Limb (tissue), 2 donors: ENCODE measurements at regions not wholly inside any gene's neighbourhood (a gene's known extent, or its start where the extent isn't known, plus 50 kb on each side); places are given as distances from the start of the nearest gene placed in this dataset.

ENCODE experiments used
- DNase-seq, 2 donors: peaks; one replicate each; pipeline ENCODE4 v3.0.0-alpha.2; 2016; ENCODE audit errors: extremely low spot score in 2 of 2

DNA sequence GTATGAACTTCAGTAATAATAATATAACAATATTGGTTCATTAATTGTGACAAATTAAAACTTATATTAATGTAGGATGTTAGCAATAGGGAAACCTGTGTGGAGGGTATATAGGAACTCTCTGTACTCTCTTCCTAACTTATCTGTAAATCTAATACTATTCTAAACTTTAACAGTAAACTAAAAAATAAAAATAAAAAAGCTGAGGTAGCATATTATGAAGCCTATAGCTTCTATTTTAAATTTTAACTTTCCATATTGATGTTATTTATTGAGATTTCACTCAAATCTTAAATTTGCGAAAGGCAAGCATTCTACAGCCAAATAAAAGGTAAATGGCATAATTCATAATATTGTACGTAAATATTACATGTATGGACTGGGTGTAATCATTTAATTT is 326.4 kb downstream of the MEI4 start:
- no peak for DNase-seq

DNA sequence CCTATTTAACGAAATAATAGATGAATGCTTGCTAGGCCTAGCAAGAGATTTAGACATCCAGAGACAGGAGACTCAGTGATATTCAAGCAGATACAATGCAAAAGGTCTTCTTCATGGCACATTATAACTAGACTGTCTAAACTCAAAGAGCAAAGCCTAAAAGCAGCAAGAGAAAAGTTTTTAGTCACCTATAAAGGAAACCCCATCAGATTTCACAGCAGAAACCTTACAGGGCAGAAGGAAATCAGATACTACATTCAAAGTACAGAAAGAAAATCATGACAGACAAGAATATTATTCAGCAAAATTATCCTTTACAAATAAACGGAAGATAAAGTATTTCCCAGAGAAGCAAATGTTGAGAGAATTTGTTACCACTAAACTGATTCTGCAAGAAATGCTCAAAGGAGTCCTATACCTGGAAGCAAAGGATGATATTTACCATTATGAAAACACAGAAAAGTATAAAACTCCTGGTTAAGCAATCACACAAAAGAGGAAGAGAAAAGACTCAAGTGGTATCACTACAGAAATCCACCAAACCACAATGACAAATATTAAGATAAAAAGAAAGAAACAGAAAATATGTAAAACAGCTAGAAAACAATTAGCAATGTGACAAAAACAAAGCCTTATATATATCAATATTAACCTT is 333.7 kb downstream of the MEI4 start:
- DNase-seq: no peak

DNA sequence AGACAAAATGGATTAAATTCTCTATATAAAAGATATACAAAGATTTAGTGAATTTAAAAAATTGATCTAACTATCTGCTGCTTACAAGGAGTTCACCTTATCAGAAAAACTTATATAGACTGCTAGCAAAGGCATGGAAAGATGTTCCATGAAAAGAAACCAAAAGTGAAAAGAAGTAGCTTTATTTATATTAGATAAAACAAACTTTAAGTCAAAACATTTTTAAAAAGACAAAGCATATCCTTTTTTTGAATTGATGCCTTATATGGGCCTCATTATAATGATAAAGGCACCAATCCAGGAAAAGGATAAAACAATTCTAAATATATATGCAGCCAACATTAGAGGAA is 334.2 kb downstream of the MEI4 start:
- DNase-seq: no peak

DNA sequence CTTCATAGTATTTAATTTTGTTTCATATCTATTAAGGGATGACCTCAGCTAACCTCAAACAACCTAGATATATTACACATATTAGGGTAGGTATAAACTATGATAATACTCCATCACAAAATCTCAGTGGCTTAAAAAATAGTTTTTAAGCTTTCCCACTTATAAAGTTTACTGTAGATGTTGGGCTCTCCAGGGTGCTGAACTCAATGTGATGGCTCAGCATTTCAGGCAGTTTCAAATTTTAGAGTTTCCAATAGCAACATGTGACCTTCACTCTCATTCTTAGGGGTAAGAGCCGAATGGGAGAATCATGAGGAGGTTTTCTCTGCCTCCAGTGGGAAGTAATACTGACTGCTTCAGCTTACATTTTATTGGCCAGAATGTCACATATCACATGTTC is 357.3 kb downstream of the MEI4 start:
- no peak for DNase-seq

DNA sequence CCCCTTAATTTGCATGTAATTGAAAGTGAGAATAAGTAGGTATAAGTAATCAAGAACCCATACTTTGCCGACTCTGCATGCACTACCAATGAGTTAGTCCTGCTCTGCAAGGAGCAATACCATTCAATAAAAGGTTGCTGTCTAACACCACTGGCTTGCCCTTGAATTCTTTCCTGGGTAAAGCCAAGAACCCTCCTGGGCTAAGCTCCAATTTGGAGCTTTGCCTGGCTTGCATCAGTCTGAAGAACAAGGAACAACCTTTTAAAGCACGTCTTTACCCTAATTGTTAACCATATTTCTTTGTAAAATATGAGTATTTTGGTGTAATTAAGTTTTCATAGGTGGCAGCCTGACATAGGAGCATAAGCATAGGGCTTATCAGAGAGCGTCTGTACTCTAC is 367.7 kb downstream of the MEI4 start:
- no peak for DNase-seq

DNA sequence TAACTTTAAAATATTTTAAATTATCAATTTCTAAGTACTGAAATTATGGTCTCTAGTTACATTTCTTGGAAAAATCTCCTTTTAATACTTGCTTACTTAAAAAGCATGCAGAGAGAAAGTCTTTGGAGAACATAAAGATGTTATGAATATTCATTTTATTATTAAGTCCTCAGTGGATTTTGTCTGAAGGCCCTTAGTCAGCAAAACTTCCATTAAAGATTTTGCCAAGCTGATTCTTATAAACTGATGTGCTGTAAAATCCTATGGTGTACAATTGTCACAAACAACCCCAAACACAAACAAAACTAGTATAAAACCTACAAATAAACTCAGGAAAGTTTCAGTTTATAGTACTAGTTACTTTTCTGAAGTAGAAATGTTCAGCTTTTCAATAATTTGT is 372.7 kb downstream of the MEI4 start:
- DNase-seq: no peak

DNA sequence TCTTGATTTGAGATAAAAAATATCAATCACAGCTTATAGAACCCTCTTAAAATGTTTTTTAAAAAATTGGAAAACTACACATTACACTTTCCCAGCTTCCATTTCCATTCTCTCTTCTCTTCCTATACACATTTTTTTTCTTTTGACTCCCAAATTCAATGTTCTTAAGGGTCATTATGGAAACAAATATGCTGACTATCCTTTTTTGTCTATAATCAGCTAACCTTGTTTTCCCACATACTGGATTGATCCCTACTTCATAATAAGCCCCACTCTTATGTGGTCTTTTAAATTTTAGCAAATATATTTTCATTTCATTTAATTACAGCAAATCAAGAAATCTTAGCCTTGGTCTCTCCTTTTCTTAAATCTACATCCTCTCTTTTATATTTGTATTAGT is 378.4 kb downstream of the MEI4 start:
- no peak for DNase-seq

DNA sequence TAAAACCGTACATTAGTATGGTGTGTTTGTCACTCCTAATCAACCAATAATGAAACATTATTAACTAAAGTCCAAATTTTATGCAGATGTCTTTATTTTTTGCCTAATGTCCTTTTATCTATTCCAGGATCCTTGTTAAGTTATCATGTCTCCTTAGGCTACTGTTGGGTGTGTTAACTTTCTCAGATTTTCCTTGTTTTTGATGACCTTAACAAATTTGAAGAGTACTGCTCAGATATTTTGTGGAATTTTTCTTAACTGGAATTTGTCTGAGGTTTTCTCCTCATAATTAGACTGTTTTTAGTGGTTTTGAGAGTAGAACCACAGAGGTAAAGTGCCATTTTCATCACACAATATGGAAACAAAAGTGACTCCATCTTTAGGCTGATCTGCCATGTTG is 406.3 kb downstream of the MEI4 start:
- no peak for DNase-seq

DNA sequence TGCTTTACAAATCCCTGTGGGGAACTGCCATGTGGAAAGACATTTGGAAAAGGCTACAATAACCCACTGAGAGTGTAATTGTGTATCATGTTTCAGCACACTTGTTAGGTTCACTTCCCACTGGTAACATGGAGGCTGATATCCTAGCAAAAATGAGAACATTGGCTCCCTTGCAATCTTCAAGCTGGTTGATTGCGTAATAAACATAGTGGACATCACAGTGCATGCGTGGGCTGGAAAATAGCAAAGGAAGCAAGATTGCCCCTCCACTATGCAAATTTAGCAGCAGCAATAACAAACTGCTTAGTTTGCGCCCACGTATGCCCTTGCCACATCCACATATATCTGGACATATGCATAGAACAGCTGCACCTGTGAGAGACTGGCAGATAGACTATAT is 410.2 kb downstream of the MEI4 start:
- no peak for DNase-seq

DNA sequence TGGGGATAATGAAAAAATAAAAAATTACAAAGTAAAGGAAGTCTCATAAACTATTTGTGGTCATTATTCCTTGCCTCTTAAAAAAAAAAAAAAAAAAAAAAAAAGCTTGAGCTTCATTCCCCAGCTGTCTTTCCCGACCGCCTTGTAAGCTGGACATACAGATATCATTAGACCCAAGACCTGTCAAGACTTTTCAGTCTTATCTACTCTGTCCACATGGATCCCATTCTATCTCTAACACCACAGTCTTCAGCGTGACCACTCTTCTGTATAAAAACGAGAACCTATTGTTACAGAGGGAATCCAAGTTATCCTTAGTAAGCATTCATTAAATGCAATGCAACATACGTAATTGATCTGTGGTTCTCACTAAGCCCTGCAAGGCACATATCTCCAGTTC is 423.5 kb downstream of the MEI4 start:
- DNase-seq: no peak

DNA sequence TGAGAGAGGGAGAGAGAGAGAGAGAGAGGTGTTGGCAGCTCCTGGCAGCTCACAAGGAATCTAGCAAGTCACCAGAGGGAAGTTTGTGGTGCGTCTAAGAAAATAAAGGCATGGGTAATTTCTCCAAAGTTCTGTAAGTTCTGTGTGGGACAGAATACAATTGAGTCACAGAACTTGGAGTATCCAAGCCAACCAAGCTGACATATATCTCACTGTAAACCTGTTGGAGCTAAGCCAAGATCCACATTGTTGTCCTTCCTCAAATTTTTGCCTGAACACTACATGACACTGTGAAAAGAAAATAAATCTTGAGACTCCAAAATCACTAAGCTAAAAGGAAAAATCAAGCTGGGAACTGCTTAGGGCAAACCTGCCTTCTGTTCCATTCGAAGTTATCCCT is 436.7 kb downstream of the MEI4 start:
- DNase-seq: no peak

DNA sequence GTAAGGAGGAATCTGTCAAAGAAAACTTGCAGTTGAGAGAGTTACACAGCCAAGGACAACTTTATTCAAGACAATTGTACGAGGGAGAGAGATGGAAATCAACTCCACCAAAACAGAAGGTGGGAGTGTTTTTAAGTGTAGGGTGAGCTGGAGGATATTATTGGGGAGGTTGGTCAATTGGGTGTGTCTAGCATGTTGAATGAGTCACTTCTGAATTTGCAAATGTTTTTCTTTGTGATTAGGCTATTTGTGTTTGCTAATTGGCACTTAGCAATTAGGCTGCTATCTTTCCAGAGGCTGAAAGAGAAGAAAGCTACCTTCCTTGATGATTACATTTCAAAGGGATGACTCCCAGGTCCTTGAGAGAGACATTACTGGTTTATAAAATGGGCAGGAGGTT is 441.1 kb downstream of the MEI4 start:
- DNase-seq: no peak

DNA sequence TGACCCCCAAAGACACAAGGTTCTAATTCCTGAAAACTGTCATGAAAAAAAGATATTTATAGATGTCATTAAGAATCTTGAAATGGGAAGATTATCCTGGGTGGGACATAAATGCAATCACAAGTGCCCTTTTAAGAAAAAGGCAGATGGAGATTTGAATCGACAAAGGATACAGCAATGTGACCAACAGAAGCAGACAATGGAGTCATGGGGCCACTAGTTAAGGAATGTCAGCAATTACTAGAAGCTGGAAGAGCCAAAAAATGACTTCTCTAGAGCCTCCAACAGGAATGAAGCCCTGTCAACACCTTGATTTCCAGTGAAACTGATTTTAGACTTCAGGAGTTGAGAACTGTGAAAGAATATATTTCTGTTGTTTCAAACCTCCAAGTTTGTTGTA is 448.5 kb downstream of the MEI4 start:
- DNase-seq: no peak

DNA sequence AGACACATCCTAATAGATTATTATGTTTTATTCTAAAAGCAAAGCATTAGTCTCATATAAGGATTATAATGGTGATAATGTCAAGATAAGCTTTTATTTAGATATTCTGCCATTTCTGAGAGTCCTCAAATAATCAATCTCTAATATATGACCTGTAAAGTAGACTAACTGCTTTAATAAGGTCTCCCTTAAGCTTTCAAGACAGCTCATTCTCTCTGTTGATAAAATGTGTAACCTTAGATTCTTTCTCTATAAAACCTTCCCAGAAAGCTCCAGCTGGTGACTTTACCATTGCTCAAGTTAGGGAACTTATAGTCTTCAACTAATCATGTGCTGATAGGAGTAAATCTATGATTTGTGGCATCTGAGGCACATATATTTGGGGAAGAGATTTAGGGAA is 457.8 kb downstream of the MEI4 start:
- DNase-seq: no peak

DNA sequence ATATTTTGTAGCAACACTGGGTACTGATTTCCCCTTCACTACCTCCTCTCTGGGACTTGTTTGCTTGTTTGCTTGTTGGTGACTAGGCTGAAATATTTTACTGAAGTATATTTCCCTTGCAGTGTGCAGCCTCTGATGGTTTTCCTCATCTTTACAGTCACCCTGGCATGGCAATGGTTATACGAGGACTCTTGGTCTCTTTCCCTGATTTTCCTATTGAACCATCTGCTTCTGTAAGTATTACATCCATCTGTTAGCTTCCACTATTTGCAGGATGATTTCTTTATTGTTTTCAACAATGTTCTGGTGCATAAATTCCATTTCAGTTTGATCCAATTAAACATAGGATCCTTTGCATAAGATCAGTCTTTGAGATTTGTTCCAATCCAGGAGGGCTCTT is 465.1 kb downstream of the MEI4 start:
- no peak for DNase-seq

DNA sequence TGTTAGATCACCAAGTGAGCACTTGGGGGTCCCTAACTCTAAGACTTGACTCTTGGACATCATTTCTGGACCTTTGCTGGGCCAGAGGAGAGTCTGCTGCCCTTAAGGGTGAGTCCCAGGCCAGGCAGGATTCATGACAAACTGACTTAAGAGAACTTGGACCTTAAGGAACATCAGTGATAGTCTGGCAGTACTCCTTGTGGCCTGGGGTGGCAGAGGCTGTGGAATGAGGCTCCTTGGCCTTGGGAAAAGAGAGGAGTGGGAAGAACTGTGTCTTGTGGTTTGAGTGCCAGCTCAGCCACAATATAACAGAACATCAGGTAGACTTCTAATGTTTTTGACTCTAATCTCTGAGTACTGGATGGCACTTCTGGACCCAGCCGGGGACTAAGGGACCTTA is 478.7 kb downstream of the MEI4 start:
- no peak for DNase-seq

DNA sequence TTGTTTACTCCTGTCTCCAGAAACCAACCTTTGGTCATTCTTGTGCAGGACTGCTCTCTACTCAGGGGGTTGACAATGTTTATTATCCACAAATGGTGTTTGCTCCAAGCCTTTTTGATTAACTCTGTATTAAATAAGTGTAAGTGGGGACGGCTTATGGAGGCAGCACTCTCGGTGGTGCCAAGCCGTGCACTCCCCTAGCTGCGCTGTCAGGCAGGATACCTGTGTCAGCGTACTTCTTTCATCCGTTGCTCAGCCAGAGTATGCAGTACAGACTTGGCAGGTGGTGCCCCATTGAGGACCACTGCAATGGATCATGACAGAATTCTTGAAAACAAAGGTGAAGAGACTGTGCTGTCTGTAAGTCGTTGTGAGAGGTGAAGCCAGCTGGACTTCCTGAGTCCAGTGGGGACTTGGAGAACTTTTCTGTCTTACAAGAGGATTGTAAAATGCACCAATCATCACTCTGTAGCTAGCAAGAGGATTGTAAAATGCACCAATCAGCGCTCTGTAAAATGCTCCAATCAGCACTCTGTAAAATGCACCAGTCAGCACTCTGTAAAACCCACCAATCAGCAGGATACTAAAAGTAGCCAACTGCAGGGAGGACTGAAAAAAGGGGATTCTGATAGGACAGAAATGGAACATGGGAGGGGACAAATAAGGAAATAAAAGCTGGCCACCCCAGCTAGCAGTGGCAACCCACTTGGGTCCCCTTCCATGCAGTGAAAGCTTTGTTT is 480.0 kb downstream of the MEI4 start:
- DNase-seq: no peak

DNA sequence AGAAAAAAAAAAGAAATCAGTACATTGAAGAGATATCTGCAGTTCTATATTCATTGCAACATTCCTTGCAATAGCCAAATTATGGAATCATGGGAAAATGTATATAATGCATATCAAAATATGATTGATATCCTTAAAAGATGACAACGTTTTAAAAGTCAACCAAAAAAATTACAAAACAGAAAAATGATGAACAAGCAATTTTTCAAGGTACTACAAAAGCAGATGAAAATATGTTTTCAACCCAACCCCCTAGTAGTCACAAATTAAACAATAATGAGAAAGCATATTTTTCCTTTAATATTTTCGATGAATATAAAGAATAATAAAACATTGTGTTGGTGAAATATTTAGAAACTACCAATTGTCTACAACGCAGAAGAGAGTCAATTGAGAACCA is 497.6 kb downstream of the MEI4 start:
- DNase-seq: no peak

DNA sequence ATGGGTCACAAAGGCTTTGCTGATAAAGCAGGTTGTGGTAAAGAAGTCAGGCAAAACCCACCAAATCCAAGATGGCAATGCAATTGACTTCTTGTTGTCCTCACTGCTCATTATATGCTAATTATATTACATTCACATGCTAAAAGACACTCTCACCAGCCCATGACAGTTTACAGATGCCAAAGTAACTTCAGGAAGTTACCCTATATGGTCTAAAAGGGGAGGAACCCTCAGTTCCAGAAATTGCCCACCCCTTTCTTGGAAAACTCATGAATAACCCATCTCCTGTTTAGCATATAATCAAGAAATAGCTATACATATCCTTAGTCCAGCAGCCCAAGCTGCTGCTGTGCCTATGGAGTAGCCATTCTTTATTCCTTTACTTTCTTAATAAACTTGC is 501.1 kb downstream of the MEI4 start:
- no peak for DNase-seq

DNA sequence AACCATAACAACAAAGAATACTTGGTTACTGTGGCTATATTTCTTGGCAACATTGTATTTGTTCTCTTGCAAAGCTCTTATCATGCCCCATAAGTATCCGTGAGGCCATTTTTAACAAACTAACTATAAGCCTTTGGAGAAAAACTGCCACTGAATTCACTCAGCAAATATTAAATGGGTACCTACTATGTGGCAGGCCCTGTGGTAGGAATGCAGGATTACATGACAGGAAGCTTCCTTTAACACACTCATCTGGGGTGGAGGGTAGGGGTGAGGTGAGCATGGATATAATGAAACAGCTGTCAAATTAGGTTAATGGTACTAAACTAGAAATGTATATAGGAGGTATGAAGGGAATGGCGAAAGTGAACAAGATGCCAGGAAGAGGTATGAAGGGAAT is 504.8 kb downstream of the MEI4 start:
- no peak for DNase-seq

DNA sequence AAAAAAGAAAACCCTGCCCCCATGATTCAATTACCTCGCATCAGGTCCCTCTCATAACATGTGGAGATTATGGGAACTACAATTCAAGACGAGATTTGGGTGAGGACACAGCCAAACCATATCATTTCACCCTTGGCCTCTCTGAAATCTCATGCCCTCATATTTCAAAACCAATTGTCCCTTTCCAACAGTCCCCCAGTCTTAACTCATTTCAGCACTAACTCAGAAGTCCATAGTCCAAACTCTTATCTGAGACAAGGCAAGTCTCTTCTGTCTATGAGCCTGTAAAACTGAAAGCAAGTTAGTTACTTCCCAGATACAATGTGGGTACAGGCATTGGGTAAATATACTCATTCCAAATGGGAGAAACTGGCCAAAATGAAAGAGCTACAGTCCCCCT is 536.1 kb downstream of the MEI4 start:
- no peak for DNase-seq

DNA sequence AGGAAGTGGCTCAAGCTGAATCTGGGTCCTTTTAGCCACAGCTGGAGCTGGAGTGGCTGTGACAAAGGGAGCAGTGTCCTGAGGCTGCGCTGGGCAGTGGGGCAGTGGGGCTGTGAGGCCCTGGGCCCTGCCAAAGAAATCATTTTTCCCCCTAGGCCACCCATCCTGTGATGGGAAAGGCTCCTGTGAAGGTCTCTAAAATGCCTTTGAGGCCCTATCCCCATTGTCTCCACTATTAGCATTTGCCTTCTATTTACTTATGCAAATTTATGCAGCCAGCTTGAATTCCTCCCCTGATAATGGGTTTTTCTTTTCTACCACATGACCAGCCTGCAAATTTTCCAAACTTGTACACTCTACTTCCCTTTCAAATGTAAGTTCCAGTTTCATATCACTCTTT is 539.2 kb downstream of the MEI4 start:
- DNase-seq: no peak

DNA sequence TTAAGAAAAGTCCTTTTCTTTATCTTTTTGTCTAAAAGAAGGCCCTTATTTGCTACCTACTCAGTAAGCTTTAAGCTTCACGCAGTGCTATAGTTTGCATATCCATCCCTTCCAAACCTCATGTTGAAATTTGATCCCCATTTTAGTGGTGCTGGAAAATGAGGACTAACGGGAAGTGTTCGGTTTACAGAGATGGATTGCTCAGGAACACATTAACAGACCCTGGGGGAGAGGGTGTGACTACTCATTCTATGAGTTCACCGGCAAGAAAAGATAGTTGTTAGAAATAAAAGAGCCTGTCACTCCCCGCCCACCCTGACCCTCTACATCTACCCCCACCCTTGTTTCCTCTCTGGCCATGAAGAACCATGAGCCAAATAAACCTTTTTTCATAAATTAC is 546.2 kb downstream of the MEI4 start:
- DNase-seq: no peak

DNA sequence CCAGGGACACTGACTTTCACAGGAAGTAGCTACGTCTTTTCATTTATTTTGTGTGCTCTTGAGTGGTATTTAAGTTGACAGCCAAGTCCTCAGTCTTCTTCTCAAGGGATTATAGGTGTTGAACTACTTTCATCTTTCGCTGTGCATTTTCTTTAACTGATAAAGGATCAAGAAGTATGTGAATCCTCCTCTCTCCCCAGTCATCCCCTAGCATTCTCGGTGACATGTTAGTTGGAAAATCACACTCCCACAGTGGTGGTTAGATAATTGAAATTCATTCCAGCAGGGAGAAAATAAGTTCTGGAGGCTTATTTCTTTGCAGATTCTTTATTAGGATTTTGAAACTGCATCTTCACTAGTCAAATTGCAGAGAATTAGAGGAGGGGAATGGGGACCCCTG is 569.4 kb downstream of the MEI4 start:
- no peak for DNase-seq
